SK-N-SH (cell line): ENCODE measurements at regions not wholly inside any gene's neighbourhood (a gene's known extent, or its start where the extent isn't known, plus 50 kb on each side); places are given as distances from the start of the nearest gene placed in this dataset.

Source experiments
- CTCF ChIA-PET: fragments of 300-600, 350-600 bp; formaldehyde crosslinking; extraction: SDS; loops from one replicate; lab custom pipeline; 2021; lab: Yijun Ruan, JAX
- POLR2A ChIA-PET: fragments of 350-600 bp; sonication (Branson Sonifier 250); formaldehyde crosslinking; extraction: SDS; loops from one replicate; lab custom pipeline; 2020; ENCODE audit warnings: antibody characterized with exemption, inconsistent platforms; lab: Yijun Ruan, JAX
- DNase-seq: peaks from one replicate; pipeline ENCODE4 v3.0.0; 2012
- H2AFZ ChIP-seq: fragments of 200-600 bp; sonication (generic); 2 replicates; pipeline ENCODE4 v1.8.1; 2016; ENCODE audit warnings: antibody characterized with exemption, mild to moderate bottlenecking, low read depth
- H3F3A ChIP-seq: fragments of 200-600 bp; sonication (generic); replicated peaks from 2 replicates; pipeline ENCODE3; 2016; ENCODE audit warnings: antibody characterized with exemption, mild to moderate bottlenecking; ENCODE audit not compliant: insufficient read depth
- H3K27ac ChIP-seq, 2 experiments: fragments of 200-500 bp in 1 of 2; fragments of 200-600 bp in 1 of 2; sonication (Bioruptor generic) in 1 of 2; sonication (generic), shearing (Covaris generic) in 1 of 2; 2 replicates each; pipeline versions ENCODE4 v1.5.1 to v1.6.1; 2014 to 2016; ENCODE audit warnings: low read depth in 2 of 2, inconsistent platforms in 1 of 2, low read length in 1 of 2, mild to moderate bottlenecking in 1 of 2, mixed read lengths in 1 of 2
- H3K27me3 ChIP-seq: fragments of 200-600 bp; sonication (generic), shearing (Covaris generic); 2 replicates; pipeline ENCODE4 v1.6.1; 2016; ENCODE audit warnings: mixed run types; ENCODE audit not compliant: insufficient read depth
- H3K36me3 ChIP-seq, 2 experiments: fragments of 200-500 bp in 1 of 2; fragments of 200-600 bp in 1 of 2; sonication (Bioruptor generic) in 1 of 2; sonication (generic) in 1 of 2; replicated peaks in 1 of 2; 2 replicates each; pipeline versions ENCODE3 to v1.5.1; 2014 to 2016; ENCODE audit warnings: low read length in 1 of 2, mild to moderate bottlenecking in 1 of 2; ENCODE audit not compliant: insufficient read depth in 2 of 2, control insufficient read depth in 1 of 2
- H3K4me1 ChIP-seq, 2 experiments: fragments of 200-500 bp in 1 of 2; fragments of 200-600 bp in 1 of 2; sonication (Bioruptor generic) in 1 of 2; sonication (generic), shearing (Covaris generic) in 1 of 2; 2 replicates each; pipeline versions ENCODE4 v1.5.1 to v1.6.1; 2014 to 2016; ENCODE audit warnings: low read depth in 1 of 2, low read length in 1 of 2, mixed run types in 1 of 2; ENCODE audit not compliant: insufficient read depth in 2 of 2, control insufficient read depth in 1 of 2
- H3K4me2 ChIP-seq: fragments of 200-600 bp; sonication (generic), shearing (Covaris generic); 2 replicates; pipeline ENCODE4 v1.6.1; 2017; ENCODE audit warnings: mixed run types
- H3K4me3 ChIP-seq, 2 experiments: fragments of 200-500 bp in 1 of 2; fragments of 200-600 bp in 1 of 2; sonication (Bioruptor generic) in 1 of 2; sonication (generic), shearing (Covaris generic) in 1 of 2; 2 replicates each; pipeline versions ENCODE4 v1.5.1 to v1.8.1; 2014 to 2016; ENCODE audit warnings: low read depth in 2 of 2, inconsistent platforms in 1 of 2, low read length in 1 of 2, mild to moderate bottlenecking in 1 of 2, mixed read lengths in 1 of 2, moderate library complexity in 1 of 2
- H3K79me2 ChIP-seq: fragments of 200-600 bp; sonication (generic); 2 replicates; pipeline ENCODE4 v1.8.1; 2017; ENCODE audit warnings: mild to moderate bottlenecking; ENCODE audit not compliant: insufficient read depth
- H3K9ac ChIP-seq: fragments of 200-600 bp; sonication (generic); 2 replicates; pipeline ENCODE4 v1.6.1; 2017; ENCODE audit warnings: mixed run types
- H3K9me2 ChIP-seq: fragments of 200-600 bp; sonication (generic); 2 replicates; pipeline ENCODE4 v1.6.1; 2017; ENCODE audit warnings: mixed run types
- H3K9me3 ChIP-seq: fragments of 200-600 bp; sonication (generic); 2 replicates; pipeline ENCODE4 v1.6.1; 2017; ENCODE audit warnings: mixed run types, mild to moderate bottlenecking, moderate library complexity
- H4K20me1 ChIP-seq: fragments of 200-600 bp; sonication (generic); 2 replicates; pipeline ENCODE4 v1.6.1; 2017; ENCODE audit warnings: mild to moderate bottlenecking, mixed run types; ENCODE audit not compliant: insufficient read depth
- CHD2 ChIP-seq: fragments of 150-350 bp; IDR thresholded peaks from 2 replicates; pipeline ENCODE4 v1.6.1; 2018; ENCODE audit warnings: low read length; ENCODE audit not compliant: partially characterized antibody
- ELF1 ChIP-seq: IDR thresholded peaks from 2 replicates; pipeline ENCODE4 v1.4.0; 2012
- EZH2phosphoT487 ChIP-seq: fragments of 200-600 bp; sonication (generic); IDR thresholded peaks from 2 replicates; pipeline ENCODE4 v1.6.1; 2017; ENCODE audit warnings: low read depth, mixed run types, mild to moderate bottlenecking, antibody characterized with exemption, moderate library complexity, borderline replicate concordance
- FOSL2 ChIP-seq: IDR thresholded peaks from 2 replicates; pipeline ENCODE4 v1.4.0; 2012; ENCODE audit warnings: low read depth, mild to moderate bottlenecking, moderate library complexity, borderline replicate concordance
- FOXJ3 ChIP-seq: sonication (generic); formaldehyde crosslinking; IDR thresholded peaks from 2 replicates; pipeline ENCODE4 v1.5.1; 2020; ENCODE audit warnings: mild to moderate bottlenecking, missing genetic modification reagents
- FOXM1 ChIP-seq: IDR thresholded peaks from 2 replicates; pipeline ENCODE4 v1.4.0; 2012; ENCODE audit warnings: low read depth, mild to moderate bottlenecking
- MXI1 ChIP-seq: IDR thresholded peaks from 2 replicates; pipeline ENCODE4 v1.6.1; 2012; ENCODE audit warnings: mild to moderate bottlenecking, low read depth, low read length, improper control_type of control experiment
- NRF1 ChIP-seq: IDR thresholded peaks from 2 replicates; pipeline ENCODE4 v1.6.1; 2012; ENCODE audit warnings: low read depth, mild to moderate bottlenecking, low read length
- RAD21 ChIP-seq: IDR thresholded peaks from 2 replicates; pipeline ENCODE4 v1.6.1; 2012; ENCODE audit warnings: mild to moderate bottlenecking, low read length
- RFX5 ChIP-seq: IDR thresholded peaks from 2 replicates; pipeline ENCODE4 v1.6.1; 2012; ENCODE audit warnings: mild to moderate bottlenecking, improper control_type of control experiment, low read length
- RXRA ChIP-seq: IDR thresholded peaks from 2 replicates; pipeline ENCODE4 v1.4.0; 2012; ENCODE audit warnings: low read depth, mild to moderate bottlenecking, borderline replicate concordance
- SIN3A ChIP-seq: IDR thresholded peaks from 2 replicates; pipeline ENCODE4 v1.6.1; 2012; ENCODE audit warnings: low read depth, mild to moderate bottlenecking, low read length, moderate library complexity, borderline replicate concordance
- SMC3 ChIP-seq: IDR thresholded peaks from 2 replicates; pipeline ENCODE4 v1.6.1; 2012; ENCODE audit warnings: low read depth, low read length, improper control_type of control experiment
- TEAD4 ChIP-seq: IDR thresholded peaks from 2 replicates; pipeline ENCODE4 v1.4.0; 2012; ENCODE audit warnings: mild to moderate bottlenecking, borderline replicate concordance; ENCODE audit not compliant: insufficient read depth
- YY1 ChIP-seq: IDR thresholded peaks from 2 replicates; pipeline ENCODE4 v1.4.0; 2012; ENCODE audit warnings: low read depth, mild to moderate bottlenecking
- ZBTB33 ChIP-seq: IDR thresholded peaks from 2 replicates; pipeline ENCODE4 v1.4.0; 2012; ENCODE audit warnings: low read depth, borderline replicate concordance
- WGBS: methylation state at CpG from one replicate; pipeline ENCODE4 v1.1.6; 2017; ENCODE audit warnings: low lambda C conversion rate; 5-methylcytosine and 5-hydroxymethylcytosine counted together
- TF ChIP-seq, protein P1 (sequence below): fragments of 150-350 bp; IDR thresholded peaks from 2 replicates; pipeline ENCODE4 v1.6.1; 2016; ENCODE audit warnings: mild to moderate bottlenecking, low read depth, low read length

GRCh38 chr18:38052879-38053590 is 487.4 kb upstream of the CELF4 start:
- no peak overlapping the region for H3K9ac ChIP-seq
- no peaks in the 10 kb centered on the region for H3F3A ChIP-seq
- WGBS = 24% methylated on average over 3 of the region's 3 CpGs
- DNase-seq = no peak
- no peak overlapping the region for H2AFZ ChIP-seq
- H3K4me3 ChIP-seq = no peak overlapping the region
- no peak overlapping the region for H3K27ac ChIP-seq
- H3K4me2 ChIP-seq = no peak overlapping the region
- H3K27me3 ChIP-seq = no peaks in the 10 kb centered on the region
- POLR2A ChIA-PET = no interaction called here
- no peaks in the 10 kb centered on the region for H3K9me2 ChIP-seq
- H3K36me3 ChIP-seq = no peaks in the 10 kb centered on the region
- no peaks in the 10 kb centered on the region for H3K4me1 ChIP-seq
- no peaks in the 10 kb centered on the region for H3K79me2 ChIP-seq
- CTCF ChIA-PET = no interaction called here
- no peak for TF ChIP-seq EZH2phosphoT487
- TF ChIP-seq SIN3A = no peak
- H3K9me3 ChIP-seq = no peaks in the 10 kb centered on the region
- H4K20me1 ChIP-seq = no peaks in the 10 kb centered on the region

- Histone ChIP-seq H3K36me3 (no peaks in the 10 kb centered on the region), H3K27me3 (no peaks in the 10 kb centered on the region), H3K4me3 (no peak overlapping the region), H2AFZ (no peak overlapping the region), H3K9me2 (no peaks in the 10 kb centered on the region), H3F3A (no peaks in the 10 kb centered on the region), H3K9me3 (no peaks in the 10 kb centered on the region), H3K9ac (no peak overlapping the region), H3K4me1 (no peaks in the 10 kb centered on the region), H3K4me2 (no peak overlapping the region), H3K27ac (no peak overlapping the region), H3K79me2 (no peaks in the 10 kb centered on the region), H4K20me1 (no peaks in the 10 kb centered on the region)
- DNase-seq = peak; percentile 19
- CTCF ChIA-PET = interaction anchor here (1.2 to 1.4 kb wide), 2 partner anchors 10 to 376 kb away, joined by 3 to 4 read pairs; no protein-coding TSS in a partner anchor
- POLR2A ChIA-PET = interaction anchor here (0.6 kb wide), 1 partner anchor 295 kb away, joined by 3 read pairs; no protein-coding TSS in a partner anchor
- WGBS = 32% methylated on average over 3 of the region's 3 CpGs
- no peak for TF ChIP-seq ELF1
- TF ChIP-seq SMC3 = peak; percentile 24; the same call in 1 of the 2 replicates
- TF ChIP-seq FOXM1 = no peak
- no peak for TF ChIP-seq FOSL2
- TF ChIP-seq CHD2 = no peak
- TF ChIP-seq SIN3A = no peak
- peak; percentile 60 for TF ChIP-seq RAD21
These were observed 482.2 kb upstream of the CELF4 start for GRCh38 chr18:38047820-38048219.

- no peak overlapping the region for H2AFZ ChIP-seq
- no peaks in the 10 kb centered on the region for H3K79me2 ChIP-seq
- no peaks in the 10 kb centered on the region for H3K9me2 ChIP-seq
- H3K4me3 ChIP-seq = no peak overlapping the region
- ChIA-PET CTCF (interaction anchor here (1.2 kb wide), 1 partner anchor 8 kb away, joined by 4 read pairs; no protein-coding TSS in a partner anchor), POLR2A (no interaction called here)
- no peak overlapping the region for H3K27ac ChIP-seq
- H3K9ac ChIP-seq = no peak overlapping the region
- H3K9me3 ChIP-seq = no peaks in the 10 kb centered on the region
- no peak for DNase-seq
- no peaks in the 10 kb centered on the region for H4K20me1 ChIP-seq
- no peak overlapping the region for H3K4me2 ChIP-seq
- H3K4me1 ChIP-seq = no peaks in the 10 kb centered on the region
- H3F3A ChIP-seq = no peaks in the 10 kb centered on the region
- H3K36me3 ChIP-seq = no peaks in the 10 kb centered on the region
- no peaks in the 10 kb centered on the region for H3K27me3 ChIP-seq
- WGBS = 14% methylated on average over 3 of the region's 3 CpGs
- no peak for TF ChIP-seq FOXJ3 (CRISPR knock-in tag)
- no peak for TF ChIP-seq MXI1
- TF ChIP-seq NRF1 = no peak
- no peak for TF ChIP-seq RFX5
- no peak for TF ChIP-seq YY1
- TF ChIP-seq TEAD4 = no peak
- no peak for TF ChIP-seq SMC3
- TF ChIP-seq ZBTB33 = no peak
- no peak for TF ChIP-seq RXRA
- TF ChIP-seq, protein P1, sequence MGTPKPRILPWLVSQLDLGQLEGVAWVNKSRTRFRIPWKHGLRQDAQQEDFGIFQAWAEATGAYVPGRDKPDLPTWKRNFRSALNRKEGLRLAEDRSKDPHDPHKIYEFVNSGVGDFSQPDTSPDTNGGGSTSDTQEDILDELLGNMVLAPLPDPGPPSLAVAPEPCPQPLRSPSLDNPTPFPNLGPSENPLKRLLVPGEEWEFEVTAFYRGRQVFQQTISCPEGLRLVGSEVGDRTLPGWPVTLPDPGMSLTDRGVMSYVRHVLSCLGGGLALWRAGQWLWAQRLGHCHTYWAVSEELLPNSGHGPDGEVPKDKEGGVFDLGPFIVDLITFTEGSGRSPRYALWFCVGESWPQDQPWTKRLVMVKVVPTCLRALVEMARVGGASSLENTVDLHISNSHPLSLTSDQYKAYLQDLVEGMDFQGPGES = no peak
These were observed 481.1 kb upstream of the CELF4 start for GRCh38 chr18:38046651-38047050.
